OCI-LY7 (cell line): ENCODE measurements at regions not wholly inside any gene's neighbourhood (a gene's known extent, or its start where the extent isn't known, plus 50 kb on each side); places are given as distances from the start of the nearest gene placed in this dataset.

Experiments
- BruUV-seq: library from RNA; stranded (reverse); fragments of 400-500 nt; replicated peaks from 2 replicates; lab custom pipeline; 2021; lab: Mats Ljungman, UMichigan
- CTCF ChIA-PET: fragments of 300-600 bp; sonication (Branson Sonifier 250); formaldehyde crosslinking; loops from one replicate; lab custom pipeline; 2022; ENCODE audit warnings: antibody characterized with exemption; ENCODE audit not compliant: unreplicated experiment; lab: Charles Lee
- POLR2A ChIA-PET: fragments of 300-600 bp; sonication (Branson Sonifier 250); formaldehyde crosslinking; loops from one replicate; lab custom pipeline; 2022; ENCODE audit warnings: antibody characterized with exemption; lab: Charles Lee
- DNase-seq: peaks from one replicate; pipeline ENCODE4 v3.0.0-alpha.2; 2015; ENCODE audit warnings: low spot score
- H2AFZ ChIP-seq: fragments of 200-600 bp; sonication (generic), shearing (Covaris generic); 2 replicates; pipeline ENCODE4 v1.6.1; 2014; ENCODE audit warnings: mild to moderate bottlenecking, antibody characterized with exemption, low read length, moderate library complexity
- H3K27ac ChIP-seq: fragments of 200-600 bp; sonication (generic); 2 replicates; pipeline ENCODE4 v1.5.1; 2014; ENCODE audit warnings: mixed run types, low read depth, mild to moderate bottlenecking, moderate library complexity, low read length, inconsistent platforms; ENCODE audit not compliant: poor library complexity, severe bottlenecking
- H3K36me3 ChIP-seq: fragments of 200-600 bp; sonication (generic); 2 replicates; pipeline ENCODE4 v1.6.1; 2014; ENCODE audit warnings: mild to moderate bottlenecking, antibody characterized with exemption, low read length, moderate library complexity, mixed read lengths; ENCODE audit not compliant: insufficient read depth
- H3K4me1 ChIP-seq: fragments of 200-600 bp; sonication (generic); 2 replicates; pipeline ENCODE4 v1.5.1; 2014; ENCODE audit warnings: mild to moderate bottlenecking, low read length; ENCODE audit not compliant: insufficient read depth, poor library complexity, severe bottlenecking
- H3K4me2 ChIP-seq: fragments of 200-600 bp; sonication (generic); 2 replicates; pipeline ENCODE4 v1.6.1; 2014; ENCODE audit warnings: mild to moderate bottlenecking, low read length
- H3K4me3 ChIP-seq: fragments of 200-600 bp; sonication (generic); 2 replicates; pipeline ENCODE4 v1.5.1; 2014; ENCODE audit warnings: mild to moderate bottlenecking, low read depth, low read length; ENCODE audit not compliant: poor library complexity, severe bottlenecking
- H3K79me2 ChIP-seq: fragments of 200-600 bp; sonication (generic); 2 replicates; pipeline ENCODE4 v1.6.1; 2016; ENCODE audit warnings: low read depth, mild to moderate bottlenecking, low read length, moderate library complexity, mixed read lengths; ENCODE audit not compliant: insufficient read depth
- H3K9me2 ChIP-seq: fragments of 200-600 bp; sonication (generic); 2 replicates; pipeline ENCODE4 v1.6.1; 2016; ENCODE audit warnings: mild to moderate bottlenecking, low read length, mixed read lengths; ENCODE audit not compliant: insufficient read depth
- H3K9me3 ChIP-seq: fragments of 200-600 bp; sonication (generic); 2 replicates; pipeline ENCODE4 v1.6.1; 2014; ENCODE audit warnings: mild to moderate bottlenecking, mixed run types, low read length, mixed read lengths
- H4K20me1 ChIP-seq: fragments of 200-600 bp; sonication (generic); 2 replicates; pipeline ENCODE4 v1.6.1; 2014; ENCODE audit warnings: mild to moderate bottlenecking, antibody characterized with exemption, low read length, moderate library complexity, mixed read lengths; ENCODE audit not compliant: insufficient read depth
- EZH2phosphoT487 ChIP-seq: fragments of 200-600 bp; sonication (generic); IDR thresholded peaks from 2 replicates; pipeline ENCODE4 v1.6.1; 2018; ENCODE audit warnings: low read depth, borderline replicate concordance, mild to moderate bottlenecking, mixed run types, antibody characterized with exemption, low read length, moderate library complexity, mixed read lengths
- intact Hi-C: fragments of 100-400 bp; cut with micrococcal nuclease; formaldehyde crosslinking; loops from one replicate; pipeline ENCODE4 v1.10.0; 2022; ENCODE audit not compliant: unreplicated experiment
- TF ChIP-seq, protein P1 (sequence below): fragments of 200-600 bp; sonication (generic); conservative IDR thresholded peaks from 2 replicates; pipeline ENCODE4 v1.5.1; 2014; ENCODE audit warnings: mild to moderate bottlenecking, antibody characterized with exemption, low read length, moderate library complexity, mixed read lengths

DNA sequence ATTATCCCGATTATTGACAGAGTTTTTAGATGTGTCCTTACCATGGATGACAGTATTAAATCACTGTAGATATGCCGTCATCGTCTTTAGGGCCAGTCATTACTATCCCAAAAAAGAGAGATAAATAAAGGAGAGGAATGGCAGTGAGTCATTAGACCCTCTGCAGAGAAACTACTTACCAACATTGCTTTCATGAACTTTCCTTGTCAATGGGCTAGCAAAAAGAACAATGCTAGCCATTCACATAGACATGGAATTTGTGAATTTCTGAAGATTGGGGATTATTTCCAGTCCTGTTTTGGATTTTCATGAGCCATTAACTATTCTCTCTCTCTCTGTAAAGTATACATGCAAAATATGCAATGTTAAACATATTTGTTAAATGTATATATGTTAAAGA is 319.4 kb upstream of the FANCL start:
- Histone ChIP-seq H4K20me1 (no peaks in the 10 kb centered on the region), H3K4me2 (no peak overlapping the region), H3K4me1 (no peaks in the 10 kb centered on the region), H3K9me3 (no peaks in the 10 kb centered on the region), H2AFZ (no peak overlapping the region), H3K4me3 (no peak overlapping the region), H3K79me2 (no peaks in the 10 kb centered on the region), H3K9me2 (no peaks in the 10 kb centered on the region), H3K36me3 (no peaks in the 10 kb centered on the region), H3K27ac (no peak overlapping the region)
- DNase-seq: no peak
- TF ChIP-seq, protein P1, sequence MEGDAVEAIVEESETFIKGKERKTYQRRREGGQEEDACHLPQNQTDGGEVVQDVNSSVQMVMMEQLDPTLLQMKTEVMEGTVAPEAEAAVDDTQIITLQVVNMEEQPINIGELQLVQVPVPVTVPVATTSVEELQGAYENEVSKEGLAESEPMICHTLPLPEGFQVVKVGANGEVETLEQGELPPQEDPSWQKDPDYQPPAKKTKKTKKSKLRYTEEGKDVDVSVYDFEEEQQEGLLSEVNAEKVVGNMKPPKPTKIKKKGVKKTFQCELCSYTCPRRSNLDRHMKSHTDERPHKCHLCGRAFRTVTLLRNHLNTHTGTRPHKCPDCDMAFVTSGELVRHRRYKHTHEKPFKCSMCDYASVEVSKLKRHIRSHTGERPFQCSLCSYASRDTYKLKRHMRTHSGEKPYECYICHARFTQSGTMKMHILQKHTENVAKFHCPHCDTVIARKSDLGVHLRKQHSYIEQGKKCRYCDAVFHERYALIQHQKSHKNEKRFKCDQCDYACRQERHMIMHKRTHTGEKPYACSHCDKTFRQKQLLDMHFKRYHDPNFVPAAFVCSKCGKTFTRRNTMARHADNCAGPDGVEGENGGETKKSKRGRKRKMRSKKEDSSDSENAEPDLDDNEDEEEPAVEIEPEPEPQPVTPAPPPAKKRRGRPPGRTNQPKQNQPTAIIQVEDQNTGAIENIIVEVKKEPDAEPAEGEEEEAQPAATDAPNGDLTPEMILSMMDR: no peak
- no peak for TF ChIP-seq EZH2phosphoT487
- CTCF ChIA-PET: no interaction called here
- intact Hi-C loops: no loop called here
- no TSS peak for BruUV-seq
- POLR2A ChIA-PET: no interaction called here

DNA sequence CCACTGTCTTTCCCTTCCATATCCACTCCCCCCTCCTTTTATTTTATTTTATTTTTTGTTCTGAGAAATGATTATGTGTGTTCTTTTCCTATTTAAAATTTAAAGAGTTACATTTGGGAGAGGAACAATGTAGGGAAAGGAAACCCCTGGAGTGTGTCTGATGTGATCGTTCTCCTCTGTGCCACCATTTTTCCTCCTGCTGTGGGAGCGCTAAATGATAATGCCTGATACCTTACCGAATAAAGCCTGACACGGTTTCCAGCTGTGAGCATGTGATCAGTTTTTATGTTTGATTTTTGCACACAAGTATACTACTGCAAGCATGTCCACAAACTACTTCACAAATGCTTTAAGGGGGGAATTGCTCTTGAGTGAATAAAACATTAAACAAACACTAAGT is 317.8 kb upstream of the FANCL start:
- no peak overlapping the region for H3K4me3 ChIP-seq
- no peaks in the 10 kb centered on the region for H3K4me1 ChIP-seq
- no peak overlapping the region for H3K4me2 ChIP-seq
- no peak for DNase-seq
- H3K79me2 ChIP-seq: no peaks in the 10 kb centered on the region
- H3K27ac ChIP-seq: no peak overlapping the region
- H3K36me3 ChIP-seq: no peaks in the 10 kb centered on the region
- POLR2A ChIA-PET: no interaction called here
- no peaks in the 10 kb centered on the region for H3K9me2 ChIP-seq
- no peak overlapping the region for H2AFZ ChIP-seq
- no peaks in the 10 kb centered on the region for H4K20me1 ChIP-seq
- CTCF ChIA-PET: no interaction called here
- no peak for TF ChIP-seq EZH2phosphoT487
- TF ChIP-seq, protein P1: no peak
- no TSS peak for BruUV-seq
- H3K9me3 ChIP-seq: no peaks in the 10 kb centered on the region
- intact Hi-C loops: no loop called here

DNA sequence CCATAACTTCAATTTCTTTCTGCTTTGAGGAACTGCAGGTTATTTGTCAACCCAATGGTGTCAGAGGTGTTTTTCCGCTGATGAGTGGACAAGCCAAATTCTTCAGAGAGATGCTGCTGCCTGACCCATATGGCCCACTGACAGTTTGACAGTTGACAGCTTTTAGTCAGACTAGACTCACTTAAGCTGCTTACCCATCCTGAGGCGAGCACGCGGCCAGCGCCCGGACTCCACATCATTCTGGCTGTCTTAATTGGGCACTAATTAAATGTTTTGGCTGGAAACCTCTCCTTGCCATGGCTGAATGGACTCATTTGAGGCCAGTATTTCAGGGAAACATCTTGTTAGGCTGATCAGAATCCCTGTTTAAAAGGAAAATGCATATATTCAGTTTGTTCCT is 316.1 kb upstream of the FANCL start:
- TF ChIP-seq, protein P1: no peak
- TF ChIP-seq EZH2phosphoT487: no peak
- H3K27ac ChIP-seq: no peak overlapping the region
- no peak overlapping the region for H2AFZ ChIP-seq
- H3K9me3 ChIP-seq: no peaks in the 10 kb centered on the region
- H3K4me2 ChIP-seq: no peak overlapping the region
- ChIA-PET POLR2A (interaction anchor here (0.6 to 0.7 kb wide), 2 partner anchors 108 to 591 kb away, joined by 3 to 4 read pairs; no protein-coding TSS in a partner anchor), CTCF (no interaction called here)
- no peaks in the 10 kb centered on the region for H3K36me3 ChIP-seq
- DNase-seq: no peak
- H3K9me2 ChIP-seq: no peaks in the 10 kb centered on the region
- no peak overlapping the region for H3K4me3 ChIP-seq
- intact Hi-C loops: no loop called here
- no peaks in the 10 kb centered on the region for H3K79me2 ChIP-seq
- H4K20me1 ChIP-seq: no peaks in the 10 kb centered on the region
- no TSS peak for BruUV-seq
- H3K4me1 ChIP-seq: no peaks in the 10 kb centered on the region
